ENCODE measurements at regions not wholly inside any gene's neighbourhood (a gene's known extent, or its start where the extent isn't known, plus 50 kb on each side); places are given as distances from the start of the nearest gene placed in this dataset.

DNA sequence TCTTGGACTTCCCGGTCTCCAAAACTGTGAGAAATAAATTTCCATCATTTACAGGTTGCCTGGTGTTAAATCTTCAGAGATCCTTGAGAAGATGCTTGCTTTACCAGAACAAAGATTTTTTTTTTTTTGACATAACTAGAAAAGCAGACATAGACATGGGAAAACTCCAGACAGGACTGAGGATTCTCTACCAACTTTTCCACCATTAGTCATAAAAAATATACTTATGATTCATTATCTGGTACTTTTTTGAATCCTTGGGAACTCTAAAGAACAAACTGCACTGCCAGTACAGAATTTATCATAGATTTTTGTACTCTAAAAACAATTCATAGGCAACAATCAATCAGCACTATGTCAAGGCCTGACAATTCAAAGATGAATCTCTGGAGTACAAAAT, 487.6 kb downstream of the EFNB2 start:
- no peaks in the 10 kb centered on the region for H3K4me1 ChIP-seq (ENCODE audit: insufficient read depth)
- H3K4me2 ChIP-seq = no peak overlapping the region
- no peak overlapping the region for H3K27ac ChIP-seq (ENCODE audit: low read depth)
- H3K79me2 ChIP-seq (replicated peaks; ENCODE audit: insufficient read depth) = no peaks in the 10 kb centered on the region
- Mint-ChIP-seq H3K9me3 (no peaks in the 10 kb centered on the region), H3K4me1 (no peaks in the 10 kb centered on the region), H3K27ac (no peak overlapping the region), H3K4me3 (no peak overlapping the region), H3K36me3 (ENCODE audit: low read depth) (no peaks in the 10 kb centered on the region), H3K27me3 (ENCODE audit: insufficient read depth, low read depth, poor library complexity) (no peaks in the 10 kb centered on the region)
- no peaks in the 10 kb centered on the region for H3K36me3 ChIP-seq (ENCODE audit: insufficient read depth)
- H3K27me3 ChIP-seq (ENCODE audit: insufficient read depth) = no peaks in the 10 kb centered on the region
- no peaks in the 10 kb centered on the region for H3F3A ChIP-seq (replicated peaks; ENCODE audit: low read depth)
- TF ChIP-seq, protein P1, sequence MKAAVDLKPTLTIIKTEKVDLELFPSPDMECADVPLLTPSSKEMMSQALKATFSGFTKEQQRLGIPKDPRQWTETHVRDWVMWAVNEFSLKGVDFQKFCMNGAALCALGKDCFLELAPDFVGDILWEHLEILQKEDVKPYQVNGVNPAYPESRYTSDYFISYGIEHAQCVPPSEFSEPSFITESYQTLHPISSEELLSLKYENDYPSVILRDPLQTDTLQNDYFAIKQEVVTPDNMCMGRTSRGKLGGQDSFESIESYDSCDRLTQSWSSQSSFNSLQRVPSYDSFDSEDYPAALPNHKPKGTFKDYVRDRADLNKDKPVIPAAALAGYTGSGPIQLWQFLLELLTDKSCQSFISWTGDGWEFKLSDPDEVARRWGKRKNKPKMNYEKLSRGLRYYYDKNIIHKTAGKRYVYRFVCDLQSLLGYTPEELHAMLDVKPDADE (IDR thresholded peaks at IDR 0.05) = no peak
- TF ChIP-seq ZNF114 (CRISPR knock-in tag; IDR thresholded peaks at IDR 0.05) (no peak), POLR2AphosphoS5 (IDR thresholded peaks at IDR 0.05; ENCODE audit: low read depth) (no peak), JUNB (IDR thresholded peaks at IDR 0.05; ENCODE audit: unreplicated experiment) (no peak), EZH2phosphoT487 (IDR thresholded peaks at IDR 0.05; ENCODE audit: unreplicated experiment) (no peak), EZH2 (IDR thresholded peaks at IDR 0.05; ENCODE audit: low read depth, unreplicated experiment) (no peak), CREB1 (CRISPR knock-in tag; IDR thresholded peaks at IDR 0.05; ENCODE audit: low read depth) (no peak), NANOG (IDR thresholded peaks at IDR 0.05; ENCODE audit: borderline replicate concordance) (no peak), ZNF331 (CRISPR knock-in tag; IDR thresholded peaks at IDR 0.05; ENCODE audit: low read depth) (no peak), STAT1 (IDR thresholded peaks at IDR 0.05; ENCODE audit: unreplicated experiment) (no peak)
- TF ChIP-seq, protein P2, sequence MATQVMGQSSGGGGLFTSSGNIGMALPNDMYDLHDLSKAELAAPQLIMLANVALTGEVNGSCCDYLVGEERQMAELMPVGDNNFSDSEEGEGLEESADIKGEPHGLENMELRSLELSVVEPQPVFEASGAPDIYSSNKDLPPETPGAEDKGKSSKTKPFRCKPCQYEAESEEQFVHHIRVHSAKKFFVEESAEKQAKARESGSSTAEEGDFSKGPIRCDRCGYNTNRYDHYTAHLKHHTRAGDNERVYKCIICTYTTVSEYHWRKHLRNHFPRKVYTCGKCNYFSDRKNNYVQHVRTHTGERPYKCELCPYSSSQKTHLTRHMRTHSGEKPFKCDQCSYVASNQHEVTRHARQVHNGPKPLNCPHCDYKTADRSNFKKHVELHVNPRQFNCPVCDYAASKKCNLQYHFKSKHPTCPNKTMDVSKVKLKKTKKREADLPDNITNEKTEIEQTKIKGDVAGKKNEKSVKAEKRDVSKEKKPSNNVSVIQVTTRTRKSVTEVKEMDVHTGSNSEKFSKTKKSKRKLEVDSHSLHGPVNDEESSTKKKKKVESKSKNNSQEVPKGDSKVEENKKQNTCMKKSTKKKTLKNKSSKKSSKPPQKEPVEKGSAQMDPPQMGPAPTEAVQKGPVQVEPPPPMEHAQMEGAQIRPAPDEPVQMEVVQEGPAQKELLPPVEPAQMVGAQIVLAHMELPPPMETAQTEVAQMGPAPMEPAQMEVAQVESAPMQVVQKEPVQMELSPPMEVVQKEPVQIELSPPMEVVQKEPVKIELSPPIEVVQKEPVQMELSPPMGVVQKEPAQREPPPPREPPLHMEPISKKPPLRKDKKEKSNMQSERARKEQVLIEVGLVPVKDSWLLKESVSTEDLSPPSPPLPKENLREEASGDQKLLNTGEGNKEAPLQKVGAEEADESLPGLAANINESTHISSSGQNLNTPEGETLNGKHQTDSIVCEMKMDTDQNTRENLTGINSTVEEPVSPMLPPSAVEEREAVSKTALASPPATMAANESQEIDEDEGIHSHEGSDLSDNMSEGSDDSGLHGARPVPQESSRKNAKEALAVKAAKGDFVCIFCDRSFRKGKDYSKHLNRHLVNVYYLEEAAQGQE (IDR thresholded peaks at IDR 0.05; ENCODE audit: unreplicated experiment) = no peak
- TF ChIP-seq, protein P3, sequence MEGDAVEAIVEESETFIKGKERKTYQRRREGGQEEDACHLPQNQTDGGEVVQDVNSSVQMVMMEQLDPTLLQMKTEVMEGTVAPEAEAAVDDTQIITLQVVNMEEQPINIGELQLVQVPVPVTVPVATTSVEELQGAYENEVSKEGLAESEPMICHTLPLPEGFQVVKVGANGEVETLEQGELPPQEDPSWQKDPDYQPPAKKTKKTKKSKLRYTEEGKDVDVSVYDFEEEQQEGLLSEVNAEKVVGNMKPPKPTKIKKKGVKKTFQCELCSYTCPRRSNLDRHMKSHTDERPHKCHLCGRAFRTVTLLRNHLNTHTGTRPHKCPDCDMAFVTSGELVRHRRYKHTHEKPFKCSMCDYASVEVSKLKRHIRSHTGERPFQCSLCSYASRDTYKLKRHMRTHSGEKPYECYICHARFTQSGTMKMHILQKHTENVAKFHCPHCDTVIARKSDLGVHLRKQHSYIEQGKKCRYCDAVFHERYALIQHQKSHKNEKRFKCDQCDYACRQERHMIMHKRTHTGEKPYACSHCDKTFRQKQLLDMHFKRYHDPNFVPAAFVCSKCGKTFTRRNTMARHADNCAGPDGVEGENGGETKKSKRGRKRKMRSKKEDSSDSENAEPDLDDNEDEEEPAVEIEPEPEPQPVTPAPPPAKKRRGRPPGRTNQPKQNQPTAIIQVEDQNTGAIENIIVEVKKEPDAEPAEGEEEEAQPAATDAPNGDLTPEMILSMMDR (conservative IDR thresholded peaks at IDR 0.05; ENCODE audit: low read depth in 2 of 2) = no peak
- TF ChIP-seq, protein P4, sequence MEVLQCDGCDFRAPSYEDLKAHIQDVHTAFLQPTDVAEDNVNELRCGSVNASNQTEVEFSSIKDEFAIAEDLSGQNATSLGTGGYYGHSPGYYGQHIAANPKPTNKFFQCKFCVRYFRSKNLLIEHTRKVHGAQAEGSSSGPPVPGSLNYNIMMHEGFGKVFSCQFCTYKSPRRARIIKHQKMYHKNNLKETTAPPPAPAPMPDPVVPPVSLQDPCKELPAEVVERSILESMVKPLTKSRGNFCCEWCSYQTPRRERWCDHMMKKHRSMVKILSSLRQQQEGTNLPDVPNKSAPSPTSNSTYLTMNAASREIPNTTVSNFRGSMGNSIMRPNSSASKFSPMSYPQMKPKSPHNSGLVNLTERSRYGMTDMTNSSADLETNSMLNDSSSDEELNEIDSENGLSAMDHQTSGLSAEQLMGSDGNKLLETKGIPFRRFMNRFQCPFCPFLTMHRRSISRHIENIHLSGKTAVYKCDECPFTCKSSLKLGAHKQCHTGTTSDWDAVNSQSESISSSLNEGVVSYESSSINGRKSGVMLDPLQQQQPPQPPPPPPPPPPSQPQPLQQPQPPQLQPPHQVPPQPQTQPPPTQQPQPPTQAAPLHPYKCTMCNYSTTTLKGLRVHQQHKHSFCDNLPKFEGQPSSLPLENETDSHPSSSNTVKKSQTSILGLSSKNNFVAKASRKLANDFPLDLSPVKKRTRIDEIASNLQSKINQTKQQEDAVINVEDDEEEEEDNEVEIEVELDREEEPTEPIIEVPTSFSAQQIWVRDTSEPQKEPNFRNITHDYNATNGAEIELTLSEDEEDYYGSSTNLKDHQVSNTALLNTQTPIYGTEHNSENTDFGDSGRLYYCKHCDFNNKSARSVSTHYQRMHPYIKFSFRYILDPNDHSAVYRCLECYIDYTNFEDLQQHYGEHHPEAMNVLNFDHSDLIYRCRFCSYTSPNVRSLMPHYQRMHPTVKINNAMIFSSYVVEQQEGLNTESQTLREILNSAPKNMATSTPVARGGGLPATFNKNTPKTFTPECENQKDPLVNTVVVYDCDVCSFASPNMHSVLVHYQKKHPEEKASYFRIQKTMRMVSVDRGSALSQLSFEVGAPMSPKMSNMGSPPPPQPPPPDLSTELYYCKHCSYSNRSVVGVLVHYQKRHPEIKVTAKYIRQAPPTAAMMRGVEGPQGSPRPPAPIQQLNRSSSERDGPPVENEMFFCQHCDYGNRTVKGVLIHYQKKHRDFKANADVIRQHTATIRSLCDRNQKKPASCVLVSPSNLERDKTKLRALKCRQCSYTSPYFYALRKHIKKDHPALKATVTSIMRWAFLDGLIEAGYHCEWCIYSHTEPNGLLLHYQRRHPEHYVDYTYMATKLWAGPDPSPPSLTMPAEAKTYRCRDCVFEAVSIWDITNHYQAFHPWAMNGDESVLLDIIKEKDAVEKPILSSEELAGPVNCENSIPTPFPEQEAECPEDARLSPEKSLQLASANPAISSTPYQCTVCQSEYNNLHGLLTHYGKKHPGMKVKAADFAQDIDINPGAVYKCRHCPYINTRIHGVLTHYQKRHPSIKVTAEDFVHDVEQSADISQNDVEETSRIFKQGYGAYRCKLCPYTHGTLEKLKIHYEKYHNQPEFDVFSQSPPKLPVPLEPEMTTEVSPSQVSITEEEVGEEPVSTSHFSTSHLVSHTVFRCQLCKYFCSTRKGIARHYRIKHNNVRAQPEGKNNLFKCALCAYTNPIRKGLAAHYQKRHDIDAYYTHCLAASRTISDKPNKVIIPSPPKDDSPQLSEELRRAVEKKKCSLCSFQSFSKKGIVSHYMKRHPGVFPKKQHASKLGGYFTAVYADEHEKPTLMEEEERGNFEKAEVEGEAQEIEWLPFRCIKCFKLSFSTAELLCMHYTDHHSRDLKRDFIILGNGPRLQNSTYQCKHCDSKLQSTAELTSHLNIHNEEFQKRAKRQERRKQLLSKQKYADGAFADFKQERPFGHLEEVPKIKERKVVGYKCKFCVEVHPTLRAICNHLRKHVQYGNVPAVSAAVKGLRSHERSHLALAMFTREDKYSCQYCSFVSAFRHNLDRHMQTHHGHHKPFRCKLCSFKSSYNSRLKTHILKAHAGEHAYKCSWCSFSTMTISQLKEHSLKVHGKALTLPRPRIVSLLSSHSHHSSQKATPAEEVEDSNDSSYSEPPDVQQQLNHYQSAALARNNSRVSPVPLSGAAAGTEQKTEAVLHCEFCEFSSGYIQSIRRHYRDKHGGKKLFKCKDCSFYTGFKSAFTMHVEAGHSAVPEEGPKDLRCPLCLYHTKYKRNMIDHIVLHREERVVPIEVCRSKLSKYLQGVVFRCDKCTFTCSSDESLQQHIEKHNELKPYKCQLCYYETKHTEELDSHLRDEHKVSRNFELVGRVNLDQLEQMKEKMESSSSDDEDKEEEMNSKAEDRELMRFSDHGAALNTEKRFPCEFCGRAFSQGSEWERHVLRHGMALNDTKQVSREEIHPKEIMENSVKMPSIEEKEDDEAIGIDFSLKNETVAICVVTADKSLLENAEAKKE (CRISPR knock-in tag; IDR thresholded peaks at IDR 0.05) = no peak
- no peak overlapping the region for H2AFZ ChIP-seq
- DNase-seq (ENCODE audit: low spot score) (no peak), ATAC-seq (no peak)
- no peaks in the 10 kb centered on the region for H3K9me2 ChIP-seq (ENCODE audit: insufficient read depth)
- no peak overlapping the region for H3K4me3 ChIP-seq
- no peaks in the 10 kb centered on the region for H4K20me1 ChIP-seq (replicated peaks; ENCODE audit: insufficient read depth)

Data from GM23338 (cell line).